MM.1S (cell line): ENCODE measurements at regions not wholly inside any gene's neighbourhood (a gene's known extent, or its start where the extent isn't known, plus 50 kb on each side); places are given as distances from the start of the nearest gene placed in this dataset.

Experiments
- DNase-seq: peaks from one replicate; pipeline ENCODE4 v3.0.0-alpha.2; 2015
- H2AFZ ChIP-seq: fragments of 300-600 bp; sonication (generic); 2 replicates; pipeline ENCODE4 v1.6.0; 2016; ENCODE audit warnings: antibody characterized with exemption, low read length
- H3F3A ChIP-seq: fragments of 300-600 bp; sonication (generic); 2 replicates; pipeline ENCODE4 v1.6.1; 2016; ENCODE audit warnings: mild to moderate bottlenecking, antibody characterized with exemption, low read length, moderate library complexity, mixed read lengths; ENCODE audit not compliant: insufficient read depth
- H3K27ac ChIP-seq: fragments of 300-600 bp; sonication (generic); 2 replicates; pipeline ENCODE4 v1.5.1; 2016; ENCODE audit warnings: mild to moderate bottlenecking, low read length
- H3K27me3 ChIP-seq: fragments of 300-600 bp; sonication (generic); replicated peaks from 2 replicates; pipeline ENCODE4 v1.6.0; 2016; ENCODE audit warnings: low read length; ENCODE audit not compliant: insufficient read depth
- H3K36me3 ChIP-seq: fragments of 300-600 bp; sonication (generic); replicated peaks from 2 replicates; pipeline ENCODE4 v1.6.1; 2016; ENCODE audit warnings: mild to moderate bottlenecking, low read length, mixed read lengths; ENCODE audit not compliant: insufficient read depth
- H3K4me1 ChIP-seq: fragments of 300-600 bp; sonication (generic); 2 replicates; pipeline ENCODE4 v1.6.1; 2016; ENCODE audit warnings: low read length, mixed read lengths
- H3K4me2 ChIP-seq: fragments of 300-600 bp; sonication (generic); 2 replicates; pipeline ENCODE4 v1.6.0; 2016; ENCODE audit warnings: low read depth, low read length
- H3K4me3 ChIP-seq: fragments of 300-600 bp; sonication (generic); 2 replicates; pipeline ENCODE4 v1.5.1; 2016; ENCODE audit warnings: low read length, mixed read lengths
- H3K79me2 ChIP-seq: fragments of 300-600 bp; sonication (generic); 2 replicates; pipeline ENCODE4 v1.6.1; 2016; ENCODE audit warnings: mixed run types, low read length, mixed read lengths
- H3K9ac ChIP-seq: fragments of 300-600 bp; sonication (generic); 2 replicates; pipeline ENCODE4 v1.6.1; 2016; ENCODE audit warnings: low read length, mixed read lengths
- H3K9me2 ChIP-seq: fragments of 300-600 bp; sonication (generic); replicated peaks from 2 replicates; pipeline ENCODE4 v1.6.1; 2016; ENCODE audit warnings: mild to moderate bottlenecking, low read length, mixed read lengths; ENCODE audit not compliant: insufficient read depth
- H3K9me3 ChIP-seq: fragments of 300-600 bp; sonication (generic); replicated peaks from 2 replicates; pipeline ENCODE4 v1.6.1; 2016; ENCODE audit warnings: mild to moderate bottlenecking, low read length, mixed read lengths; ENCODE audit not compliant: insufficient read depth
- H4K20me1 ChIP-seq: fragments of 300-600 bp; sonication (generic); 2 replicates; pipeline ENCODE4 v1.6.1; 2016; ENCODE audit warnings: mild to moderate bottlenecking, low read length, moderate library complexity, mixed read lengths; ENCODE audit not compliant: insufficient read depth
- CTCF ChIP-seq: fragments of 300-600 bp; sonication (generic); IDR thresholded peaks from 2 replicates; pipeline ENCODE4 v1.5.1; 2016; ENCODE audit warnings: antibody characterized with exemption, low read length, mixed read lengths
- EZH2 ChIP-seq: fragments of 300-600 bp; sonication (generic); optimal IDR thresholded peaks from 2 replicates; pipeline ENCODE3; 2017; ENCODE audit warnings: low read depth, mild to moderate bottlenecking, antibody characterized with exemption, low read length, mixed read lengths
- EZH2phosphoT487 ChIP-seq: fragments of 300-600 bp; sonication (generic); IDR thresholded peaks from 2 replicates; pipeline ENCODE4 v1.6.1; 2018; ENCODE audit warnings: antibody characterized with exemption, low read length

- Histone ChIP-seq H3K27ac (no peak overlapping the region), H2AFZ (no peak overlapping the region), H3K79me2 (no peaks in the 10 kb centered on the region), H3F3A (no peaks in the 10 kb centered on the region), H3K4me3 (no peak overlapping the region), H3K9ac (no peak overlapping the region), H3K9me3 (no peaks in the 10 kb centered on the region), H3K27me3 (no peaks in the 10 kb centered on the region), H3K4me2 (no peak overlapping the region), H4K20me1 (no peaks in the 10 kb centered on the region), H3K36me3 (no peaks in the 10 kb centered on the region), H3K4me1 (no peaks in the 10 kb centered on the region), H3K9me2 (no peaks in the 10 kb centered on the region)
- no peak for DNase-seq
- no peak for TF ChIP-seq EZH2phosphoT487
- no peak for TF ChIP-seq CTCF
- TF ChIP-seq EZH2, result no peak
Observed at GRCh38 chr5:125370461-125371205, 624.2 kb upstream of the ZNF608 start.

- Histone ChIP-seq H3K79me2 (no peaks in the 10 kb centered on the region), H3K9me3 (no peaks in the 10 kb centered on the region), H2AFZ (no peak overlapping the region), H3F3A (no peaks in the 10 kb centered on the region), H3K27me3 (no peaks in the 10 kb centered on the region), H3K4me3 (no peak overlapping the region), H3K36me3 (no peaks in the 10 kb centered on the region), H3K4me1 (no peaks in the 10 kb centered on the region), H3K27ac (no peak overlapping the region), H3K4me2 (no peak overlapping the region), H3K9ac (no peak overlapping the region), H3K9me2 (no peaks in the 10 kb centered on the region), H4K20me1 (no peaks in the 10 kb centered on the region)
- no peak for TF ChIP-seq CTCF
- no peak for TF ChIP-seq EZH2
- TF ChIP-seq EZH2phosphoT487, result no peak
- DNase-seq, result no peak
Observed at GRCh38 chr5:125372694-125373631, 626.5 kb upstream of the ZNF608 start.

GRCh38 chr5:125375143-125375542 lies 628.7 kb upstream of the ZNF608 start:
- Histone ChIP-seq H2AFZ (no peak overlapping the region), H3K9me2 (no peaks in the 10 kb centered on the region), H3K27ac (no peak overlapping the region), H3K36me3 (no peaks in the 10 kb centered on the region), H3K9me3 (no peaks in the 10 kb centered on the region), H4K20me1 (no peaks in the 10 kb centered on the region), H3K9ac (no peak overlapping the region), H3K79me2 (no peaks in the 10 kb centered on the region), H3F3A (no peaks in the 10 kb centered on the region), H3K4me2 (no peak overlapping the region), H3K4me3 (no peak overlapping the region), H3K4me1 (no peaks in the 10 kb centered on the region), H3K27me3 (no peaks in the 10 kb centered on the region)
- no peak for DNase-seq
- TF ChIP-seq CTCF, result no peak
- no peak for TF ChIP-seq EZH2phosphoT487
- TF ChIP-seq EZH2, result no peak
